ENCODE measurements at regions not wholly inside any gene's neighbourhood (a gene's known extent, or its start where the extent isn't known, plus 50 kb on each side); places are given as distances from the start of the nearest gene placed in this dataset.

DNA sequence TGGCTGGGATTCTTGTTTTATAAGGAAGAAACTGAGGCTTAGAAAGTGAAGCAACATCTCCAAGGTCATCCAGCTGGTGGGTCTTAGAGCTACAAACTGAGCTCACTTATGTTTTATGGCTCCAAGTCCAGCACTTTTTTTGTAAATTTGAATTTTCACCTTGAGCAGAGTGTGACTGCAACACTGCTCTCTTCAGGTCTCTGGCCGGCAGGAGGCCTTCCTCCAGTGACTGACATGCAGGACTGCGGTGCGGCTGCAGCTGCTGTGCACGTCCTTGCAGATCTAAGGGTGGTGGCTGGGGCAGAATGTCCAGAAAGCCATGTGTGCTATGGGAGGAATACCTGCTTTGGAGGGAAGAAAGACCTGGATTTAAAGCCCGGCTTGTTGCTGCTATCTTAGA, 284.2 kb upstream of the POU3F1 start:
- no peak for DNase-seq

DNA sequence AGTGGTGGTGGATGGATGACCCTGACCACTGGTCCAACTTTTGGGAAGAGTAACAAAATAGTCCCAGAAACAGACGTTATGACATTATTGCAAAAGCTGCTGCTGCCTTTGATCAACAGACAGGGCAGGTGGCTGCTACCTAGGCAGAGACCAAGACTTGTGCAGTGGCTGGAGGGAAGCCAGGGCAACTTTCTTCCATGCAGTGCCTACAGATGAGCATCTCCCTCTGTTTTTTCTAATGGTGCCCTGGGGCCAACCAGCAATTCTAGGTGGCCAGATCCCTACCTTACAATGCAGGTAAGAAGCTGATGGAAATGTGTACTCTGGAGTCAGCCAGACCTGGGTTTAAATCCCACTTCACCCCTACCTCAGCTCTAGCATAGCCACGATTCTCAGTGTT, 283.1 kb upstream of the POU3F1 start:
- no peak for DNase-seq

DNA sequence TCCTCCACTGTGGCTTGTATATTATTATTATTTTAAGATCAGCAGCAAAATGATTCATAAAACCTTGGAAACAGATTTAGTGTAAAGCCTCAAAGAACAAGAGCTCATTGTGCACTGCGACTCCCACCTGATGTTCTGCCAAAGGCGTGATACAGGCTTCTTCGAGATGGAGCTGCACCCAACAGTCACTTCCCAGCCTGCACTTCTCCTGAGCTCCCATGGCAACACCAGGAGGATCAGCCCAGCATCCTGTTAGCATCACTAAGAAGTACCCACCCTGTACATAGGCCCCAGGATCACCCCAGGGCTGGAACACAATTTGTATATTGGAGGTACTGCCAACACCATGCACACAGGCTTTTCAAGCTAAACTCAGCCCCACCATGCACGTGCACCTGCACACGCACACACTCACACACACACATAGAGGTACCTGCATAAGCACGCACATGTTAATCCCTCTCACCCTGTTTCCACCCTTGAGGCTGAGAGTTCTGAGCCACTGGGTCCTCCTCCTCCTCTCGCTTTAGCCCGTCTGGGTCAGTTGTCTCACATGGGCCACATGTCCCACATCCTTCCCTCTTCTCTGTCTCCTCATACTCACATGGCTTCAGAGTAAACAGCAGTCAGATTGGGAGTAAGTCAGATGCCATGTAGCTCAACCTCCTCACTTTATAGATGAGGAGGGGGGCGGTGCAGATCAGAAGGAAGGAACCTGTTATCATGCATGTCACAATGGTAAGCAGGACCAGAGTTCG, 281.9 kb upstream of the POU3F1 start:
- no peak for DNase-seq

DNA sequence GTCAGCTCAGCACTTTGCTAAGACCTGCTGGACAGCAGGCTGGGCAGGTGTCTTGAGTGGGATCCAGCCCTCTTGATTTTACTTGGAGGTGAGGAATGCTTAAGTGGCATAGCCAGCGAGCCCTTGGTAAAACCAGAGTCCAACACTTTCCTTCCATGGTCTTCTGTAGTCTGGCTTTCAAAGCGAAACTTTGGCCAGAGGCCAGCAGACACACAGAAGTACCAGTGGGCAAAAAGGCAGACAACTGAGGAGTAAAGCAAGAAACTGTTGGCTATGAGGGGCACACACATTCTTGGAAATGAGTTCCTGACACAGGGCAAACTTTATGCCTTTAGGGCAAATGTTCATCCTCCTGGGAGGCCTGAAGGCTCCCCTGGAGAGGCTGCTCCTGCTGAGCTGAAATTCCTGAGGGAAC, 281.0 kb upstream of the POU3F1 start:
- no peak for DNase-seq

DNA sequence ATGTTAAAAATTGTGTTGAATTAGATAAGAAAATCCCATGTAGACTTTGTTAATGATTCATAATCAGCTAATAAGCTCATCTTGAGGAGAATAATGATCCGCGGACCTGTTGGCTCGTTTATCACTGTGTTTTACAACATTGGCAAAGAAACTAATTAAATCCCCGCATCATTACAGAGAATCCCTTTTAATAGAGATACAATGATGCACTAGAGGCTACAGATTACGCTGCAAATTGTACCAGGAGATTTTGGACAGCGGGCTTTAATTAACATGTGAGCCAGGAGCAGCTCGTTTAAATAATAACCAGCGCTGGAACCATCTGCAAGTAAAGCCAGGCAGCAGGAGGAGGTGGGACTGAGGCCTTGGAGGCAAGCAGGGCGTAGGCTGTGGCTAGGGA, 280.3 kb upstream of the POU3F1 start:
- no peak for DNase-seq

DNA sequence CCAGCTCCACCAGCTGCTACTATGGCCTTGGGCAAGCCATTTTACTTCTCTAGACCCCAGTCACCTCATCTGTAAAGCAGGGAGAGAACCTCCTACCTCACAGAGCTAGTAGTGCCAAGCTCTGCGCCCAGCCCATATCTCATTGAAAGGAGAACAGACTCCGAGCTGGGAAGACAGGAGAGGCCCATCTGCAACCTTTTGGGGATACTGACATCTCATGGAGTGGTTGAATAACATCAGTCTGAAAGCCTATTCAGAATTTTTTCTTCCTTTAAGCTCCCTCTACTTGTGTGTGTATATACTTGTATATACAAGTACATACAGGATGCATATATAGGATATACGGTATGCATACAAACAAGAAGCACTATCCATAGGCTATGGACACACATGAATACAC, 279.5 kb upstream of the POU3F1 start:
- no peak for DNase-seq

DNA sequence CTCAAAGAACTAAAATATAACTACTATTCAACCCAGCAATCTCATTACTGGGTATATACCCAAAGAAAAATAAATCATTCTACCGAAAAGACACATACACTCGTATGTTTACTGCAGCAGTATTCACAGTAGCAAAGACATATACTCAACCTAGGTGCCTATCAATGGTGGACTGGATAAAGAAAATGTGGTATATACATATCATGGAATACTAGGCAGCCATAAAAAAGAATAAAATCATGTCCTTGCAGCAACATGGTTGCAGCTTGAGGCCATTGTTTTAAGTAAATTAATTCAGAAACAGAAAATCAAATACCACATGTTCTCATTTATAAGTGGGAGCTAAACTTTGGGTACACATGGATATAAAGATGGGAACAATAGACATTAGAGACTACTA, 266.2 kb upstream of the POU3F1 start:
- no peak for DNase-seq

DNA sequence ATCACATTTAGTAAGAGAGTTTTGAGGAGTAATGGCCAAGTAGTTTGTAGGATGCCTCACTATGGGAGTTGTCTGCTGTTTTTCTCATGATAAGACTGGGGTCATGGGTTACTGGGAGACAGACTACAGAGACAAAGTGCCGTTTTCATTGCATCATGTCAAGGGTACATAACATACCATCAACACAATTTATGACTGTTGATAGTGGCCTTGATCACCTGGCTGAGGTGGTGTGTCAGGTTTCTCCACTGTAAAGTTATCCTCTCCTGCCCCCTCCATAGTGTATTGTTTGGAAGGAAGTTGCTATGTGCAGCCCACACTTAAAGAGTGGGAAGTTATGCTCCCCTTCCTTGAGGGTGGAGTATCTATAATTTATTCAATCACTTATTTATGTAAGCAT, 263.5 kb upstream of the POU3F1 start:
- DNase-seq = no peak

DNA sequence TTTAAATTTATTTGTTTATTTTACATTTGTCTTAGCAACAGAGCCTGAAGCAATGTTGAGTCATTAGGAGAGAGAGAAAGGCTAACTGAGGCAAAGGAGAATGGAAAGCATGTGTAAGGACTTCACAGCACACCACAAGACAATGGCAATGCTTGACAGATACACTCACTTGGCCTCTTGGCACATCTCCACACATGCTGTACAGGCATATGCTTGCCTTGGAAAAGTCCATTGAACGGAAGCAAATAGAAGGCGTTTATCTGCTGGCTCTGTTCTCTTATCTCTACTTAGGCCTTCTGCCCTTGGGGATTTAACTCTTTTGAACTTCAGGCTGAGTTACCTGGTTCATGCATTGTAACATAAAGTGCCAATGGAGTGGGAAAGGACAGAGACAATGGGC, 262.2 kb upstream of the POU3F1 start:
- no peak for DNase-seq

DNA sequence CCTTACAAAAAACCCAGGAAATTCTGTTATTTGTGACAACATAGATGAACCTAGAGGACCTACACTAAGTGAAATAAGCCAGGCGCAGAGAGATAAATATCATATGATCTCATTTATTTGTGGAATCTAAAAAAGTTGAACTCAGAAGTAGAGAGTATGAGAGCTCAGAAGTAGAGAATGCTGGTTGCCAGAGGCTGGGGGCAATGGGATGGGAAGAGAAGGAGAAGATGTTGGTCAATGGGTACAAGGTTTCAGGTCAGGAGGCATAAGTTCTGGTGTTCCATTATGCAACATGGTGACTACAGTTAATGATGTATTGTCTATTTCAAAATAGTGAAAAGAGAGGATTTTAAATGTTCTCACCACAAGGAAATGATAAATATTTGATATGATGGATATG, 259.1 kb upstream of the POU3F1 start:
- no peak for DNase-seq

DNA sequence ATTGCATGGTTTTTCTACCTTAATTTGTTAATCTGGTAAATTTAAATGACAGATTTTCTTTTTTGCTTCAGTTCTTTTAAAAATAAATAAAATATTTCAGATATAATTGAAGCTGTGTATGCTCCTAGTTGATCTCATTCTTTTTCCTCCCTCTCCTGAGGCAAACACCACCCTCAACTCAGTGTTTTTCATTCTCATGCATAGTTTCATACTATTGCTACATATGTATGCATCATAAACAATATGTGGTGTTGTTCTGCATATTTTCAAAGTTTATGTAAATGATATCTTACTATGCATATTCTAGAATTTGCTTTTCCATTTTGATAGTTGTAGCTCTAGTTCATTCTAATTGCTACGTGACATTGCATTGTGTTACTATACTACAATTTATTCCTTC, 257.2 kb upstream of the POU3F1 start:
- no peak for DNase-seq

DNA sequence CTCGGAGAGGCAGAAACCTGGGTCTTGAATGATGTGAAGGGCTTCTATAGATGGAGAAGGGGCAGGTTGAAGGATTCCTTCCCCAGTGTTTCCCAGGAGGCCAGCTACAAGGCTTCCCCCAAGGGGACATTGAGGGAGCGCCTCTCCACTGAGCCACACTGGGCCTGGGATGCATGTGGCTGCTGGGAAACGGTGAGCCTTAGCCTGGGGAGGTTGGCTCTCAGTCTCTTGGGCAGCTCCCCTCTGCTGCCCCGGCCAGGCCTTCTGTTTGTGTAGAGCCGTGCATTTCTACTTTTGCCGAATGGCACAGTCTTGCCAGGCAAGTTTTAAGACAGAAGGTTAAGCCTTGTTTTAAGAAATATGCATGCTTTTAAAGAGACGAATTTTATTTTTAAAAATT, 254.4 kb upstream of the POU3F1 start:
- no peak for DNase-seq

DNA sequence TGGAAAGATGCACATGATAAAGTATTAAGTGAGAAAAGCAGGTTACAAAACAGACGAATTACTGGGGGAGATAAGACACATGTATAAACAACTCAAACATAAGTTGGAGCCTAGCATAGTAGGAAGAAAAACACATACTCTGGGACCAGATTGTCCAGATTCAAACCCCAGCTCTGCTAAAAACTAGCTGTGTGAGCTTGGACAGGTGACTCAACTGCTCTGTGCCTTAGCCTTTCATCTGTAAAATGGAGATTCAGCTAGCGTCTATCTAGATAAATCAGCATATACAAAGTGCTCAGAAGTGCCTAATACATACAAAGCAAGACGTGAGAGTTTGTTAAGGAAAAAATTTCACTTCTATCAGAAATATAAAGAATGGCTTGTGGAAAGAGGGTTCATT, 254.0 kb upstream of the POU3F1 start:
- DNase-seq = no peak

DNA sequence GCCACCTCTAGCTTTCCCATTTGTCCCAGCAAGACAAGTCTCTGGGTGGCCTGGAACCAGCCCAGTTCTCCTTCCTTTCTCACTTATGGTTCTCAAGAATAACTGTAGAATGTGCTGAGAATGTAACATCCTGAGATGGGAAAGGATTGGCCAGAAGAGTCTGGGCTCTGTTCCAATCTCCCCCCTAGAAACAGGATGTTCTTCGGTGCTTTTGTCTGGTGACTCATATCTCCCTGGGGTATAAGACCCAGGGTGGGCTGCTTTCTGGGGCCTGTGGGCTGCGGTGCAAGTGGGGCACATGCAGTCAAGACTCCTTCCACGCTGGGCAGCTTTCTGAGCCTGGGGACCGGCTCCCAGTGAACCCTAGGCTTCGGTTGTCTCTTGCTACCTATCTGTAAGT, 251.2 kb upstream of the POU3F1 start:
- no peak for DNase-seq

DNA sequence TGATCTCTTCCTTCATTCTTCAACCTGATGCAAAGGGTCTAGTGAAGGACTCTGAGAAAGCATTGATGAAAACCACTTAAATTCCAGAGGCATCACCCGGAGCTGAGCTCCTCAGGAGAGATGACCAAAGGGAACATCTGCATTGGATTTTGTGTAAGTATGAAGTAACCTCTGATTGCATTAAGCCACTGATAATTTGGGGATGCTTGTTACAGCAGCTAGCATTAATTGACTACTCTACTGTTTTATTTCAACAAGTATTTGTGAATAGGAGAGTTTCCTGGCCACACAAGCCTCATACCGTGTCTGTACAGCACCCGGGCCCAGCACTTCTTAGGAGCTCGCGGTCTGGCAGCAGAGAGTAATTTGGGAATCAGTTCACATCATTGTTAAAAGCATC, 250.7 kb upstream of the POU3F1 start:
- DNase-seq = no peak

DNA sequence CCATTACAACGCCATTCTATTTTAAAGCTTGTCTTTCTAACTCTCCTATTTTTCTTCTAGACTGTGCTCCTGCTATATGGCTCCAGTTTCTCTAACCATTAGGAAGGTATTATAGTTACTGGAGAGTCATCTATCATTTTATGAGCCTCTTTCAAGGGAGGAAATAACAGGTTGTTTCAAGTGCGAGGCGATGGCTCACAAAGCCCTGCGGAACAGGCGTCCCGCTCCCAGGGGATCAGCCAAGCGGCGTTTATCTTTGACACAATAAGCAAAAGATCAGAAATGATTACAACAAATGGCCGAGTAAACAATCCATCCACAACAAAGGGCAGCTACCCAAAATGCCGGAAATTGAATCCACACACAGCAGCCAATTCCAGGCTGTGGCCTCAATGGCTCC, 249.5 kb upstream of the POU3F1 start:
- DNase-seq = no peak

DNA sequence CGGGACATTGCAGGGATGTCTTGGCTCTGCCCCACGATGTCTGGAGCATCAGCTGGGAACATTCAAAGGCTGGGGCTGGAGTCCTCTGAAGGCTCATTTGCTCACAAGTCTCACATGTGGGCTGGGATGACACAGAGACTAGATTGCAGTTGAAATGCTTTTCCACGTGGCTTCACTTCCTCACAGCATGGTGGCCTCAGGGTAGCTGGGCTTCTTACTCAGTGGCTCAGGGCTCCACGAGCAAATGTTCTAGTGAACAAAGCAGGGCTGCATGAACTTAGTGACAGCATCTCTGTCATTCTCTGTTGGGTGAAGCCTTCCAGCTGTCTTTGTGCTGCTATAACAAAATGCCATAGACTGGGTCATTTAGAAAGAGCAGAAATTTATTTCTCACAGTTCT, 247.0 kb upstream of the POU3F1 start:
- no peak for DNase-seq

DNA sequence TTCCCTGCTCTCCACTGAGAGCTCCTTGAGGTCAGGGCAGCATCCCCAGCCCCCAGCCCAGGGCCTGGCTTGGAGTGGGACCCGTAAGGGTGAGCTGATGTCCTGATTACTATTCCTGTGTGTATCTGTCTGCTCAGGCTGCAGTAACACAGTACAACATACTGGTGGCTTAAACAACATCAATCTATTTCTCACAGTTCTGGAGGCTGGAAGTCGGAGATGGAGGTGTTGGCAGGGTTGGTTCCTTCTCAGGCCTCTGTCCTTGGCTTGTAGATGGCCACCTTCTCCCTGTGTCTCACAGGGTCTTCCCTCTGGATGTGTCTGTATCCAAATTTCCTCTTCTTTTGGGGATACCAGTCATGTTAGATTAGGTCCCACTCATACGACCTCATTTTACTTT, 246.4 kb upstream of the POU3F1 start:
- no peak for DNase-seq

DNA sequence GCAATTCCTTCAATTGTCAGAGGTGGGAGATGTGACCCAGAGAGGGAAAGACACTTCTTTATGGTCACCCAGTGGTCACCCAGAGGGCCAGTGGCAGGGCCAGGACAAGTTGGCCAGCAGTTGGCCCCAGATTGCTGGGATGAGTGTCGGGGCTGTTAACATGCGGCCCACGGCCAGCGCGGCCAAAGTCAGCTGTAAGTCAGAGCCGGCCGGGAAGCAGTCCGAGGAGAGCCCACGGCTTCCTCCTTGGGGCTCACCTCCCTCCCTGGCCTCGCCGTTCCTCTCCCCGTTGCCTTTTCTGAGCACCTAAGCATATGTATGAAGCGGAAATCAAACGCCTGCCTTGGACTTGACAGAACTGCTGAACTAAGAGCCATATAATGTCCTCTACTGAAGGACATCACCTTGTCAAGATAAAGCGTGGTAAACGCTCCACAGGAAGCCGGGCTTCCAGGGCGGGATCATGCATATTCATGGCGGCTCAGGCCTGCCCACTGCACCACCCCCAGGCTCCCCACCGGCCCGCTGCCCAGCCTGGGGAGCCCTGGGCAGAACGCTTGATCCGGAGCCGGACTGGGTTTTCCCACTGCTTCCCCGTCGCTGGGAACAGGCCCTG, 245.4 kb upstream of the POU3F1 start:
- no peak for DNase-seq

DNA sequence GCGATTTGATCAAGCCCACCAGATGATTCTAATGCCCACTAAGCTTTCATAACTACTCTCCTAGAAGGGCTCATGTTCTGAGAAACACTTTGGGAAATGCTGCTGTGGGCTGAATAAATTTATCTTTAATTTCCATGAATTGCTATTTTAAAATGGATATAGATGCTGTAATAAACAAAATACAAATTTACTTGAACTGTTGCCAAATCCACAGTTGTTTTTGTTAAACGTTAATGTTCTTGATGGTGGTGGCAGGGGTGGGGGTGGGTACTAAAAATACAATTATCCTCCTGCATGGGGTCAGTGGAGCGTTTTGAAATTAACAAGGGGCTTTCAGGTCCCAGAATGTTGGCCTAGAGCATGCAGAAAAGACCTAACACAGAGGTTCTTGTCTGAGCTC, 244.7 kb upstream of the POU3F1 start:
- no peak for DNase-seq

DNA sequence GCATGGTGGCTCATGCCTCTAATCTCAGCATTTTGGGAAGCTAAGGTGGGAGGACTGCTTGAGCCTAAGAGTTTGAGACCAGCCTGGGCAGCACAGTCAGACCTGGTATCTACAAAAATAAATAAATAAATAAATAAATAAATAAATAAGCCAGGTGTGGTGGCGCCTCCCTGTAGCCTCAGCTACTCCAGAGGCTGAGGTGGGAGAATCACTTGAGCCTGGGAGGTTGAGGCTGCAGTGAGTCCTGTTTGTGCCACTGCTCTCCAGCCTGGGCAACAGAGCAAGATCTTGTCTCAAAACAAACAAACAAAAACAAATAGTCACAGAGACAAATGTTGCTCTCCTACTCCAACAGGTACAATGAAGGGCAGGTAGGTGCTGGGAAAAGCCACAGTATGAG, 242.4 kb upstream of the POU3F1 start:
- DNase-seq = no peak

DNA sequence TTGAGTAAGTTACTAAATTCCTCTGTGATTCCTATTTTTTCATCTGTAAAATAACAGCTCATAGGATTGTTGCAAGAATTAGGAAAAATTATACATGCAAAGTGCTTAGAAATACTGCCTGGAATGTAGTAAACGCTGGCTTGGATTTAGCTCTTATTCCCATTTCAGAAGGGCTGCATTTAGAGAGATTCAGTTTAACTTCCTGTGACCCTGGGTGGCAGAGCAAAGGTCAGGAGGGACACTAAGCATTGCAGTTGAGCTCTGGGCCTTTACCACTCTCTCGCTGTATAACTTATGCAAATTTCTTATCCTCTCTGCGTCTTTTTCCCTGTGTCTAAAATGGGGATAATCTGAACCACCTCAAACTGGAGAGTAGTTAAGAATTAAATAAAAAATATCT, 241.0 kb upstream of the POU3F1 start:
- DNase-seq = no peak

DNA sequence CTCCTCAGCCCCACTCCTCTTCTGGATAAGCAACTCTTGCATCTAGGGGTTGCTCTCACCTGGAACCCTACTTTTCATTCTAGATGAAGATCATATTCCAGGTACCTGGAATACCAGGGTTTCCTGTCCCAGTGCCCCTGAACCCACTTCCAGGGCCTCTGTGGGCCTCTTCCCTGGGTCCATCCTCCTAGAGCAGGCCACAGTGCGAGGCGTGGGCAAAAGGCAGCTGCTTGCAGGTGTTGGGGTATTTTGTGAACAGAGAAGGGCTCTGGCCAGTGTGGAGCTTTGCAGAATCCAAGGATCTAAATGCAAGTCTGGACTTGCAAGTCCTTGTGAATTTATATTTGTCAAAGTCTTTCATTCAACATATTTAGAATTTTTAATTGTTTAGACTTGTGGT, 240.4 kb upstream of the POU3F1 start:
- no peak for DNase-seq

DNA sequence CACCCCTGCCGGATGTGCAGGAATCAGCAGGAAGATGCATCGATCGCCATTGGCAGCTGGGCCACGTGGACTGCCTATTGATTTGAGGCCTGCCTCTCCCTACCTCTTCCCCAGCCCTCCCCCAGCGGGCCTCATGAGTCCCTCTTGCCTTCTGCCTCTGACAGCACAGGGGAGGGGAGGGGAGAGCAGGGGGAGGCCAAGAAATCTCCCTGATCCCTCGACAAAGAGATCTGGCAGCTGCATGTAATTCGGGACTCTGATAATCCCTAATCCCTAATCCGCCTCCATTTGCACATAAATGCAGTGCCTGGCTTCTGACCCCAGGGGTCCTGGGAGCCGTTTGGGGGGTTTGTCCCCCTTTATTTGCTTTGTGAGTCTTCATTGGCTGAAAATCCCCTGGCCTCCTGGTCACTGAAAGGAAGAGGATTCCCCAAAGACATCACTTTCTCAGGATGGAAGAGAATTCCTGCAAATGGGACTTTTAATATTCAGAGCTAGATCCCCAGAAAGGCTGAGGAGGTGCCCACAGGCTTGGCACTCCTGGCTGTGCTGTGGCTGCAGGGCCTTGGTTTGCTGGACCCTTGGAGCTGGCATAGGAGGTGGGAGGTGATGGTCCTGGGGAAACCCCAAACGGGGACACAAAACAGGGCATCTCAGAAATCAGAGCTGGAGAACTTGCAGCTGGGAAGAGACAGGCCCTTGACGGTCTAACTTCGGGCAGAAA, 239.4 kb upstream of the POU3F1 start:
- DNase-seq = no peak

All from hindlimb muscle (tissue), 1 donor.